ENCODE measurements at regions not wholly inside any gene's neighbourhood (a gene's known extent, or its start where the extent isn't known, plus 50 kb on each side); places are given as distances from the start of the nearest gene placed in this dataset.

DNA sequence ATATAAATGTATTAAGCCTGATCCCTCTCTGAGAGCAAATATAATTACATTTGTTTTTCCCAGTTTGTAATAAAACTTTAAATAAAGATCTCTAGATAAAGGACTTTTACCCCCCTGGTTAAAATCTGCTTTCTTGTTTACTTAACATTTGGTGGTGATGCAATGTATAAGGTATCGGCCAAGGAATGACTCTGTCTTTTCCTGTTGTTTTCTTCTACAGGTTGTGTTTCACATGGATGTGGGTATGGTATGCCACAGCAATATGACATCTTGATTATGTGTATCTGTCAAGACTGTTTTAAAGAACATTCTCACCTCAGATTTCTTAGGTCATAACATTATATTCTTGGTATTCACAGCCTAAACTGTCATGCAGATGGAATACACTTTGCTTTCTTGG lies 210.6 kb upstream of the NOVA1 start:
- DNase-seq (ENCODE audit: low read depth): no peak
- no peak overlapping the region for H3K4me3 ChIP-seq (ENCODE audit: low read depth, low read length)
- TF ChIP-seq, protein P1, sequence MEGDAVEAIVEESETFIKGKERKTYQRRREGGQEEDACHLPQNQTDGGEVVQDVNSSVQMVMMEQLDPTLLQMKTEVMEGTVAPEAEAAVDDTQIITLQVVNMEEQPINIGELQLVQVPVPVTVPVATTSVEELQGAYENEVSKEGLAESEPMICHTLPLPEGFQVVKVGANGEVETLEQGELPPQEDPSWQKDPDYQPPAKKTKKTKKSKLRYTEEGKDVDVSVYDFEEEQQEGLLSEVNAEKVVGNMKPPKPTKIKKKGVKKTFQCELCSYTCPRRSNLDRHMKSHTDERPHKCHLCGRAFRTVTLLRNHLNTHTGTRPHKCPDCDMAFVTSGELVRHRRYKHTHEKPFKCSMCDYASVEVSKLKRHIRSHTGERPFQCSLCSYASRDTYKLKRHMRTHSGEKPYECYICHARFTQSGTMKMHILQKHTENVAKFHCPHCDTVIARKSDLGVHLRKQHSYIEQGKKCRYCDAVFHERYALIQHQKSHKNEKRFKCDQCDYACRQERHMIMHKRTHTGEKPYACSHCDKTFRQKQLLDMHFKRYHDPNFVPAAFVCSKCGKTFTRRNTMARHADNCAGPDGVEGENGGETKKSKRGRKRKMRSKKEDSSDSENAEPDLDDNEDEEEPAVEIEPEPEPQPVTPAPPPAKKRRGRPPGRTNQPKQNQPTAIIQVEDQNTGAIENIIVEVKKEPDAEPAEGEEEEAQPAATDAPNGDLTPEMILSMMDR (conservative IDR thresholded peaks at IDR 0.05; ENCODE audit: low read depth, low read length): no peak

DNA sequence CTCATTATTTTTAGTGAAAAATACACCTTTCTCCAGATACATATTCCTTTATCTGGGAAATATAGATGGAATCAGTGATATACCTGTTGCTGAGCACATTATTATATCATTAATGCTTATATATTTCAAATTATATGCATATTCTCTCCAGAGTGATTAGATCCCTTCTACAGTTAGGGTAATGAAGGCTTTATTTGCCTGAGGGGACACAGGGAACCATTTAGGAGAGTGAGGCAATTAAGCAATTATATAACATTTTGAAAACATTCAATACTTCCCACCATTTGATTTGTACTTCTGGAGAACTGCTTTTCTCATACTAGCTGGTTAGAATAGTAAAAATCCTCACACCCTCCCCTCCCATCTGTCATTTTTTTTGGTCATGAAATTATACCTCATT lies 212.8 kb upstream of the NOVA1 start:
- TF ChIP-seq, protein P1 (conservative IDR thresholded peaks at IDR 0.05; ENCODE audit: low read depth, low read length): no peak
- H3K4me3 ChIP-seq (ENCODE audit: low read depth, low read length): no peak overlapping the region
- DNase-seq (ENCODE audit: low read depth): no peak

DNA sequence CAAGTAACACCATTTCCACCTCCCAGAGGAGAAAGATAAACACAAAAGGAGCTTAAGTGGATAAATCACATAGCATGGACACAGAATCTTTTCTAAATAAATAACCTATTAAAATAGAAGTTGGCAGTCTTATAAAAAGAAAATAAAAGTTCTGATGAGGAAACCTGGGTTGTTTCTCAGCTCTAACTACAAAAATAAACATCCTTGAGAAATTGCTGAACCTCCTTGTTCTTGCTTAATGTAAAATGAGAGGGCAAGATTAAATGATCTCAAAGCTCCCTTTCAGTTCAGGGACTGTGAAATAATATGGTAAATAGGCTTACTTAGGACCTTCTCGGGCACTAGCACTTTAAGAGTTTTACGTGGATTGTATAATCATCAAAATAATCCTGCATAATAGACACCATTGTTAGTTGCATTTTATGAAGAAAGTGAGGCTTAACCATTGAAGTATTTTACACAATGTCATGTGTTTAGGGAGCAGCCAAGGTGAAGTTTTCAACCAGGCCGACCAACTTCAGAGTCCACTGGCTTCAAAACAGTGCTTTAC lies 214.0 kb upstream of the NOVA1 start:
- TF ChIP-seq, protein P1 (conservative IDR thresholded peaks at IDR 0.05; ENCODE audit: low read depth, low read length): no peak
- no peak for DNase-seq (ENCODE audit: low read depth)
- H3K4me3 ChIP-seq (ENCODE audit: low read depth, low read length): no peak overlapping the region

DNA sequence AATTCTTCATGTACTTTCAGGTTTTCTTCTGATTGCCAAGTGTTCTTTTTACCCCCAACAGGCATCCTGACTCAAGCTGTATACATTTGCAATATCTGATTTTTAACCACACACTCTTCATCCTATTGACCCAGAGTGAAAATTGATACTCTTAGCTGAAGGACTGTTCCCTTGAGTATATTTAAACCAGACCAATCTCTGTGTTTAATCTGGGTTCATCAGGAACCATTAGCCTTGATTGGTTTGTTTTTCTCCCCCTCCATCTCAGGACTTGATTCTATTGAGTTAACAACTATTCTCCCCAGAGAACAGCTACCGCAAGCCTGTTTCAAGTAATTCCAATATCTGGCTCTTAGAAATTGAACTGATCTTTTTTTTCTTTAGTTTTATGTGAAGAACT lies 222.3 kb upstream of the NOVA1 start:
- no peak overlapping the region for H3K4me3 ChIP-seq (ENCODE audit: low read depth, low read length)
- TF ChIP-seq, protein P1 (conservative IDR thresholded peaks at IDR 0.05; ENCODE audit: low read depth, low read length): no peak
- no peak for DNase-seq (ENCODE audit: low read depth)

DNA sequence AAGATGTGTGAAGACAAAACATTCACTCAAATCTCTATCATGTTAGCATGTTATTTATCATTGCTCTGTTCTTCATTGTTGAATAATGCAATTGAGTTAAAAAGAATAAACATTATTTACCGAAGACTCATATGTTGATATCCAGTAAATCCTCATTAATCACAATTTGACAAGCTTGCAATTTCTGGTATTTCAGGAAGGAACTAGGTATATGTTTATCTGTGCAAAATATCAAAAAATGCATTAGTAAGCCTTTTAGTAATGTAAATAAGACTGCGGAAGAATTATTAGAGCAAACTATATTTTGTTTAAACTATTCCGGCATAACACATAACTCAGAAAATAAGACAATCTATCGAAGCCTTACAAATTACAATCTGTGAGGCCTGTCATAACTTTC lies 222.7 kb upstream of the NOVA1 start:
- no peak overlapping the region for H3K4me3 ChIP-seq (ENCODE audit: low read depth, low read length)
- TF ChIP-seq, protein P1 (conservative IDR thresholded peaks at IDR 0.05; ENCODE audit: low read depth, low read length): no peak
- no peak for DNase-seq (ENCODE audit: low read depth)

DNA sequence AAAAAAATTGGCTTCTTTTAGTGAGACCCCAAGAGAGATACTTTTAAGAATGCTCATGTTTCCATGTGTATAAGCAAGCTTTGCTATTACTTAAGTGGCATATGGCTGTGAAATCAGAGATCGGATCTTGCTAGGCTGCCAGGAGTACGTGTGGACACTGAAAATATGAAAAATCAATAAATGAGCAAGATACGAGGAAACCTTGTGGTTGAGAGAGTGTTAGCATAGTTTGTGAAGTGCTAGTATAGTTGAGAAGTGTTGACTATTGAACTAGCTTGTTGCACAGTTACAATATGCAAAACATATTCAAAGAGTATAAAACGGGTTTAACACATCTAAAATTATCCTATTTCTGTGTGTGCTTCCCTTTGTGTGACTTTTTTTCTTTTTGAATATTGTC lies 230.9 kb upstream of the NOVA1 start:
- no peak overlapping the region for H3K4me3 ChIP-seq (ENCODE audit: low read depth, low read length)
- no peak for DNase-seq (ENCODE audit: low read depth)
- TF ChIP-seq, protein P1 (conservative IDR thresholded peaks at IDR 0.05; ENCODE audit: low read depth, low read length): no peak

DNA sequence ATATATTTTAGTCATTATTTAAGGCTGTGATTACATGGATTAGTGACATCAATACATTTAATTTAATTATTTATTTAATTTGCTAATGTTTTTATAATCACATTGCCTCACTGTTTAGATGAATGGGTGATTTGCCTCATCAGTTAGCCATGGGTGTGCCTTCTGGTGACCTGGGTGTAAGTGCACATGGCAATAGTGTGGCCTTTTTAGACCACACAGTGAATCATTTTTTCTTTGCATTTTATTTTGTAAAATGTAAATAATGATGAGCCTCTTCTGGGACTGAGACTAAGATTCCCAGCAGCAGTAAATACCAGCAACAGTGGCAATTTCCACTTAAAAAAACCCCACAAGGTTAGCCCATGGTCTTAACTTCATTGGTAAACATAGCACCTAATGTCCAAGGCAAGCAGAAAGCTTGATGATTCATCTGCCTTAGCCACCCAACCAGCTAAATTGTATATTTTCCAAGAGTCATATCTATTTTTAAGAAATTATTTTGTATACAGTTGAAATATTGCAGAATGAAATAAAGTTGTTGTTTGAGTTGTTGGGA lies 235.9 kb upstream of the NOVA1 start:
- no peak for DNase-seq (ENCODE audit: low read depth)
- no peak overlapping the region for H3K4me3 ChIP-seq (ENCODE audit: low read depth, low read length)
- TF ChIP-seq, protein P1 (conservative IDR thresholded peaks at IDR 0.05; ENCODE audit: low read depth, low read length): no peak
